ENCODE measurements at regions not wholly inside any gene's neighbourhood (a gene's known extent, or its start where the extent isn't known, plus 50 kb on each side); places are given as distances from the start of the nearest gene placed in this dataset.

- 83% methylated on average over 2 of the region's 2 CpGs for WGBS (ENCODE audit: low lambda C conversion rate, missing lambda C conversion rate)
- H3K9me2 ChIP-seq (replicated peaks; ENCODE audit: insufficient read depth): peaks cover 3% of the 10 kb centered on the region
- DNase-seq (ENCODE audit: low spot score): no peak
- no peaks in the 10 kb centered on the region for H4K20me1 ChIP-seq (ENCODE audit: insufficient read depth, poor library complexity, severe bottlenecking)
- no peak overlapping the region for H2AFZ ChIP-seq
- H3K4me1 ChIP-seq (ENCODE audit: insufficient read depth): peaks cover 2% of the 10 kb centered on the region
- H3K4me3 ChIP-seq: no peak overlapping the region
- no peak for TF ChIP-seq EZH2phosphoT487 (IDR thresholded peaks at IDR 0.05; ENCODE audit: low read depth, severe bottlenecking, unreplicated experiment)
- no peak for TF ChIP-seq EZH2 (IDR thresholded peaks at IDR 0.05; ENCODE audit: borderline replicate concordance)
- TF ChIP-seq CTCF (IDR thresholded peaks at IDR 0.05; ENCODE audit: poor library complexity): no peak
- H3K79me2 ChIP-seq: no peaks in the 10 kb centered on the region
- no peaks in the 10 kb centered on the region for H3K36me3 ChIP-seq (replicated peaks; ENCODE audit: insufficient read depth, low read depth)
- H3K4me2 ChIP-seq: no peak overlapping the region
- H3K27ac ChIP-seq: no peak overlapping the region
- H3K27me3 ChIP-seq: no peaks in the 10 kb centered on the region
- H3K9me3 ChIP-seq (ENCODE audit: low read depth): no peaks in the 10 kb centered on the region
Observed at GRCh38 chr12:73390261-73390660, 1118.1 kb downstream of the TRHDE start.

- Histone ChIP-seq H3K4me2 (no peak overlapping the region), H4K20me1 (ENCODE audit: insufficient read depth, poor library complexity, severe bottlenecking) (no peaks in the 10 kb centered on the region), H2AFZ (no peak overlapping the region), H3K9me3 (ENCODE audit: low read depth) (peaks cover 2% of the 10 kb centered on the region), H3K4me3 (no peak overlapping the region), H3K27me3 (no peaks in the 10 kb centered on the region), H3K79me2 (no peaks in the 10 kb centered on the region), H3K27ac (no peak overlapping the region), H3K36me3 (replicated peaks; ENCODE audit: insufficient read depth, low read depth) (no peaks in the 10 kb centered on the region), H3K4me1 (ENCODE audit: insufficient read depth) (no peaks in the 10 kb centered on the region), H3K9me2 (replicated peaks; ENCODE audit: insufficient read depth) (no peaks in the 10 kb centered on the region)
- WGBS (ENCODE audit: low lambda C conversion rate, missing lambda C conversion rate): 82% methylated on average over 2 of the region's 2 CpGs
- no peak for TF ChIP-seq EZH2 (IDR thresholded peaks at IDR 0.05; ENCODE audit: borderline replicate concordance)
- no peak for TF ChIP-seq CTCF (IDR thresholded peaks at IDR 0.05; ENCODE audit: poor library complexity)
- no peak for TF ChIP-seq EZH2phosphoT487 (IDR thresholded peaks at IDR 0.05; ENCODE audit: low read depth, severe bottlenecking, unreplicated experiment)
- DNase-seq (ENCODE audit: low spot score): no peak
Observed at GRCh38 chr12:73413051-73413450, 1124.6 kb upstream of the ATXN7L3B start.

- no peaks in the 10 kb centered on the region for H3K4me1 ChIP-seq (ENCODE audit: insufficient read depth)
- no peaks in the 10 kb centered on the region for H3K9me2 ChIP-seq (replicated peaks; ENCODE audit: insufficient read depth)
- no peak overlapping the region for H3K4me3 ChIP-seq
- H2AFZ ChIP-seq: no peak overlapping the region
- no peaks in the 10 kb centered on the region for H3K27me3 ChIP-seq
- TF ChIP-seq CTCF (IDR thresholded peaks at IDR 0.05; ENCODE audit: poor library complexity): no peak
- no peak for TF ChIP-seq EZH2phosphoT487 (IDR thresholded peaks at IDR 0.05; ENCODE audit: low read depth, severe bottlenecking, unreplicated experiment)
- no peak for TF ChIP-seq EZH2 (IDR thresholded peaks at IDR 0.05; ENCODE audit: borderline replicate concordance)
- H3K79me2 ChIP-seq: no peaks in the 10 kb centered on the region
- DNase-seq (ENCODE audit: low spot score): no peak
- no peak overlapping the region for H3K27ac ChIP-seq
- 0% methylated on average over 1 of the region's 1 CpG for WGBS (ENCODE audit: low lambda C conversion rate, missing lambda C conversion rate)
- no peak overlapping the region for H3K4me2 ChIP-seq
- H3K9me3 ChIP-seq (ENCODE audit: low read depth): peaks cover 2% of the 10 kb centered on the region
- H3K36me3 ChIP-seq (replicated peaks; ENCODE audit: insufficient read depth, low read depth): no peaks in the 10 kb centered on the region
- no peaks in the 10 kb centered on the region for H4K20me1 ChIP-seq (ENCODE audit: insufficient read depth, poor library complexity, severe bottlenecking)
Observed at GRCh38 chr12:73413974-73414373, 1123.7 kb upstream of the ATXN7L3B start.

GRCh38 chr12:73414926-73415325 is 1122.7 kb upstream of the ATXN7L3B start:
- H2AFZ ChIP-seq: no peak overlapping the region
- 79% methylated on average over 2 of the region's 2 CpGs for WGBS (ENCODE audit: low lambda C conversion rate, missing lambda C conversion rate)
- no peak overlapping the region for H3K4me3 ChIP-seq
- H3K4me2 ChIP-seq: no peak overlapping the region
- DNase-seq (ENCODE audit: low spot score): no peak
- no peak overlapping the region for H3K27ac ChIP-seq
- H3K27me3 ChIP-seq: no peaks in the 10 kb centered on the region
- peaks cover 2% of the 10 kb centered on the region for H3K9me3 ChIP-seq (ENCODE audit: low read depth)
- no peaks in the 10 kb centered on the region for H3K36me3 ChIP-seq (replicated peaks; ENCODE audit: insufficient read depth, low read depth)
- H4K20me1 ChIP-seq (ENCODE audit: insufficient read depth, poor library complexity, severe bottlenecking): no peaks in the 10 kb centered on the region
- no peaks in the 10 kb centered on the region for H3K9me2 ChIP-seq (replicated peaks; ENCODE audit: insufficient read depth)
- no peaks in the 10 kb centered on the region for H3K4me1 ChIP-seq (ENCODE audit: insufficient read depth)
- H3K79me2 ChIP-seq: no peaks in the 10 kb centered on the region
- no peak for TF ChIP-seq EZH2 (IDR thresholded peaks at IDR 0.05; ENCODE audit: borderline replicate concordance)
- TF ChIP-seq EZH2phosphoT487 (IDR thresholded peaks at IDR 0.05; ENCODE audit: low read depth, severe bottlenecking, unreplicated experiment): no peak
- TF ChIP-seq CTCF (IDR thresholded peaks at IDR 0.05; ENCODE audit: poor library complexity): no peak

All from hepatocyte (in vitro differentiated cells).